ENCODE measurements at regions not wholly inside any gene's neighbourhood (a gene's known extent, or its start where the extent isn't known, plus 50 kb on each side); places are given as distances from the start of the nearest gene placed in this dataset.

GRCh38 chr12:42030588-42030987 lies 114.1 kb downstream of the GXYLT1 start:
- TF ChIP-seq ZNF426 (tag by site-specific recombination; IDR thresholded peaks at IDR 0.05) (no peak), SALL2 (tag by site-specific recombination; IDR thresholded peaks at IDR 0.05; ENCODE audit: borderline replicate concordance) (no peak), IKZF3 (tag by site-specific recombination; IDR thresholded peaks at IDR 0.05) (no peak), MYNN (tag by site-specific recombination; IDR thresholded peaks at IDR 0.05; ENCODE audit: borderline replicate concordance) (no peak), ZNF449 (tag by site-specific recombination; IDR thresholded peaks at IDR 0.05) (no peak), FEZF1 (tag by site-specific recombination; IDR thresholded peaks at IDR 0.05) (no peak), OSR2 (tag by site-specific recombination; IDR thresholded peaks at IDR 0.05) (no peak), WT1 (tag by site-specific recombination; IDR thresholded peaks at IDR 0.05) (no peak)
- H3K9me3 ChIP-seq (ENCODE audit: control insufficient read depth, insufficient read depth, low read depth, low read length), result no peaks in the 10 kb centered on the region
- H3K4me1 ChIP-seq (ENCODE audit: control insufficient read depth, insufficient read depth, low read length), result no peaks in the 10 kb centered on the region
- no peak overlapping the region for H3K4me3 ChIP-seq (ENCODE audit: low read depth, low read length)
- ChIA-PET CTCF (interaction anchor here (0.6 to 0.7 kb wide), 2 partner anchors 236 to 445 kb away, joined by 3 to 5 read pairs; no protein-coding TSS in a partner anchor), POLR2A (no interaction called here)
- H3K36me3 ChIP-seq (ENCODE audit: control insufficient read depth in 2 of 2, insufficient read depth in 1 of 2, low read length in 2 of 2), result no peaks in the 10 kb centered on the region
- no peak overlapping the region for H3K27ac ChIP-seq (ENCODE audit: extremely low read depth, low read depth, low read length)

GRCh38 chr12:42027546-42027945 lies 117.1 kb downstream of the GXYLT1 start:
- Histone ChIP-seq H3K36me3 (ENCODE audit: control insufficient read depth in 2 of 2, insufficient read depth in 1 of 2, low read length in 2 of 2) (no peaks in the 10 kb centered on the region), H3K4me3 (ENCODE audit: low read depth, low read length) (no peak overlapping the region), H3K27ac (ENCODE audit: extremely low read depth, low read depth, low read length) (no peak overlapping the region), H3K4me1 (ENCODE audit: control insufficient read depth, insufficient read depth, low read length) (no peaks in the 10 kb centered on the region), H3K9me3 (ENCODE audit: control insufficient read depth, insufficient read depth, low read depth, low read length) (no peaks in the 10 kb centered on the region)
- ChIA-PET POLR2A (no interaction called here), CTCF (interaction anchor here (0.7 kb wide), 1 partner anchor 71 kb away, joined by 7 read pairs; no protein-coding TSS in a partner anchor)
- no peak for TF ChIP-seq ZNF692 (tag by site-specific recombination; IDR thresholded peaks at IDR 0.05)
- TF ChIP-seq ZNF132 (tag by site-specific recombination; IDR thresholded peaks at IDR 0.05; ENCODE audit: borderline replicate concordance), result no peak
- no peak for TF ChIP-seq ZNF146 (tag by site-specific recombination; IDR thresholded peaks at IDR 0.05)
- TF ChIP-seq ZNF658 (tag by site-specific recombination; IDR thresholded peaks at IDR 0.05), result no peak
- TF ChIP-seq ZNF792 (tag by site-specific recombination; IDR thresholded peaks at IDR 0.05), result no peak
- no peak for TF ChIP-seq ZNF596 (tag by site-specific recombination; IDR thresholded peaks at IDR 0.05)
- TF ChIP-seq ZNF624 (tag by site-specific recombination; IDR thresholded peaks at IDR 0.05), result no peak
- TF ChIP-seq ZBTB1 (tag by site-specific recombination; IDR thresholded peaks at IDR 0.05), result no peak
- TF ChIP-seq PRDM4 (tag by site-specific recombination; IDR thresholded peaks at IDR 0.05), result no peak
- no peak for TF ChIP-seq ZNF571 (tag by site-specific recombination; IDR thresholded peaks at IDR 0.05)
- TF ChIP-seq ZNF791 (tag by site-specific recombination; IDR thresholded peaks at IDR 0.05), result no peak
- no peak for TF ChIP-seq CTCF (tag by site-specific recombination; IDR thresholded peaks at IDR 0.05)
- TF ChIP-seq ZNF530 (tag by site-specific recombination; IDR thresholded peaks at IDR 0.05; ENCODE audit: low read depth), result no peak
- no peak for TF ChIP-seq ZNF621 (tag by site-specific recombination; IDR thresholded peaks at IDR 0.05)
- no peak for TF ChIP-seq ZSCAN16 (tag by site-specific recombination; IDR thresholded peaks at IDR 0.05)
- no peak for TF ChIP-seq ZEB2 (tag by site-specific recombination; IDR thresholded peaks at IDR 0.05)
- TF ChIP-seq ZBTB49 (tag by site-specific recombination; IDR thresholded peaks at IDR 0.05; ENCODE audit: low read depth), result no peak
- no peak for TF ChIP-seq ZSCAN23 (tag by site-specific recombination; IDR thresholded peaks at IDR 0.05)
- TF ChIP-seq REPIN1 (tag by site-specific recombination; IDR thresholded peaks at IDR 0.05; ENCODE audit: low read depth), result no peak
- no peak for TF ChIP-seq ZNF324 (tag by site-specific recombination; IDR thresholded peaks at IDR 0.05)

All from HEK293 (cell line).